Transverse colon (tissue), 4 donors: ENCODE measurements at regions not wholly inside any gene's neighbourhood (a gene's known extent, or its start where the extent isn't known, plus 50 kb on each side); places are given as distances from the start of the nearest gene placed in this dataset.

Source experiments
- DNase-seq: peaks from one replicate; pipeline ENCODE4 v3.0.0-alpha.2; 2019
- H3K27ac ChIP-seq, 4 donors: fragments of 200-600 bp; sonication (generic); 2 replicates each; pipeline ENCODE4 v1.5.1; 2016 to 2018; ENCODE audit warnings: inconsistent platforms in 4 of 4
- H3K27me3 ChIP-seq: fragments of 200-600 bp; sonication (generic); 2 replicates; pipeline ENCODE4 v1.5.1; 2017; ENCODE audit warnings: inconsistent platforms
- H3K36me3 ChIP-seq, 4 donors: fragments of 200-600 bp; sonication (generic); 2 replicates each; pipeline ENCODE4 v1.5.1; 2017 to 2019; ENCODE audit warnings: inconsistent platforms in 4 of 4
- H3K4me1 ChIP-seq, 4 donors: fragments of 200-600 bp; sonication (generic); 2 replicates each; pipeline ENCODE4 v1.5.1; 2017 to 2020; ENCODE audit warnings: inconsistent platforms in 4 of 4
- H3K4me3 ChIP-seq, 4 donors: fragments of 200-600 bp; sonication (generic); 1 replicate in 1 of 4; 2 replicates in 3 of 4; pipeline versions ENCODE4 v1.5.1 to v1.6.1; 2017 to 2019; ENCODE audit warnings: inconsistent platforms in 4 of 4
- H3K9me3 ChIP-seq, 2 donors: fragments of 200-600 bp; sonication (generic); 2 replicates each; pipeline ENCODE4 v1.5.1; 2017 to 2019; ENCODE audit warnings: inconsistent platforms in 2 of 2
- CTCF ChIP-seq, 5 experiments: fragments of 200-600 bp in 3 of 5; fragments of 450-650 bp in 2 of 5; sonication (generic) in 3 of 5; IDR thresholded peaks; 1 replicate in 2 of 5; 2 replicates in 3 of 5; pipeline ENCODE4 v1.5.1; 2016 to 2017; ENCODE audit warnings: antibody characterized with exemption in 5 of 5, inconsistent platforms in 3 of 5, mild to moderate bottlenecking in 2 of 5, moderate library complexity in 1 of 5
- EP300 ChIP-seq: sonication (generic); formaldehyde crosslinking; IDR thresholded peaks from one replicate; pipeline ENCODE4 v1.6.1; 2017; ENCODE audit warnings: antibody characterized with exemption, low read depth
- POLR2A ChIP-seq: fragments of 450-650 bp; IDR thresholded peaks from one replicate; pipeline ENCODE4 v1.6.1; 2016; ENCODE audit warnings: antibody characterized with exemption, mild to moderate bottlenecking, moderate library complexity
- POLR2AphosphoS5 ChIP-seq, 3 donors: sonication (generic); formaldehyde crosslinking; IDR thresholded peaks; one replicate each; pipeline ENCODE4 v1.6.1; 2016; ENCODE audit warnings: antibody characterized with exemption in 3 of 3
- WGBS, 2 donors: methylation state at CpG; one replicate each; pipeline ENCODE4 v1.1.5; 2018; ENCODE audit warnings: low coverage in 1 of 2; 5-methylcytosine and 5-hydroxymethylcytosine counted together
- in situ Hi-C, 4 donors: fragments of 200-750 bp; cut with MboI; loops; one replicate each; pipeline versions ENCODE4 v1.15.0 to v1.15.1; 2017; ENCODE audit warnings: low sequenced_read_pairs in 3 of 4, low pct_ligation_motif_present in 1 of 4, low pct_unique_long_range_greater_than_20kb in 1 of 4
- intact Hi-C: fragments of 100-400 bp; cut with DNase I; formaldehyde crosslinking; loops from one replicate; pipeline ENCODE4 v1.15.1; 2023; ENCODE audit warnings: low total_unique reads

GRCh38 chr20:22757424-22758183, 173.2 kb upstream of the FOXA2 start:
- no peak for TF ChIP-seq POLR2AphosphoS5 (IDR thresholded peaks at IDR 0.05)
- no peak for TF ChIP-seq POLR2A
- no peak for TF ChIP-seq EP300
- no peak for TF ChIP-seq CTCF (IDR thresholded peaks at IDR 0.05)
- Histone ChIP-seq H3K9me3 (no peaks in the 10 kb centered on the region), H3K4me1 (no peaks in the 10 kb centered on the region), H3K4me3 (no peak overlapping the region), H3K27ac (no peak overlapping the region), H3K27me3 (no peaks in the 10 kb centered on the region), H3K36me3 (no peaks in the 10 kb centered on the region)
- WGBS, 2 donors, result 66 to 77% methylated on average over 6 to 10 of the region's 10 CpGs
- in situ Hi-C loops, result no loop called here
- DNase-seq, result no peak
- intact Hi-C loops, result no loop called here

- TF ChIP-seq POLR2AphosphoS5 (IDR thresholded peaks at IDR 0.05), result no peak
- no peak for TF ChIP-seq CTCF (IDR thresholded peaks at IDR 0.05)
- no peak for TF ChIP-seq EP300
- TF ChIP-seq POLR2A, result no peak
- no peaks in the 10 kb centered on the region for H3K9me3 ChIP-seq
- in situ Hi-C loops (no loop called here), intact Hi-C loops (no loop called here)
- no peak overlapping the region for H3K4me3 ChIP-seq
- H3K4me1 ChIP-seq, result no peaks in the 10 kb centered on the region
- WGBS, 2 donors, result 61 to 65% methylated on average over 2 to 3 of the region's 3 CpGs
- no peak for DNase-seq
- H3K36me3 ChIP-seq, result no peaks in the 10 kb centered on the region
- H3K27ac ChIP-seq, result no peak overlapping the region
- H3K27me3 ChIP-seq, result no peaks in the 10 kb centered on the region
Observed at GRCh38 chr20:22758815-22759214, 174.4 kb upstream of the FOXA2 start.

GRCh38 chr20:22762576-22763256, 178.3 kb upstream of the FOXA2 start:
- no peak overlapping the region for H3K27ac ChIP-seq
- in situ Hi-C loops, result no loop called here

More at GRCh38 chr20:22762576-22763256, 178.3 kb upstream of the FOXA2 start:
- intact Hi-C loops, result no loop called here
- no peak for DNase-seq
- Histone ChIP-seq H3K36me3 (no peaks in the 10 kb centered on the region), H3K27me3 (no peaks in the 10 kb centered on the region), H3K4me3 (no peak overlapping the region), H3K9me3 (no peaks in the 10 kb centered on the region), H3K4me1 (no peaks in the 10 kb centered on the region)
- 70% methylated on average over 6 of the region's 6 CpGs; no CpG with 5 or more reads in 1 of the 2 donors for WGBS, 2 donors
- TF ChIP-seq EP300 (no peak), POLR2AphosphoS5 (IDR thresholded peaks at IDR 0.05) (no peak), CTCF (IDR thresholded peaks at IDR 0.05) (no peak)
